Chondrocyte (in vitro differentiated cells): ENCODE measurements at regions not wholly inside any gene's neighbourhood (a gene's known extent, or its start where the extent isn't known, plus 50 kb on each side); places are given as distances from the start of the nearest gene placed in this dataset.
"Not testable (repeated sequence)": the region's sequence is repeated elsewhere in the genome, so short reads cannot be mapped to it uniquely, and the experiment has no call there.

Experiments
- DNase-seq: peaks from one replicate; pipeline ENCODE4 v3.0.0; 2021; ENCODE audit warnings: mixed read lengths, low spot score
- H3K27ac Mint-ChIP-seq: one replicate; pipeline ENCODE4 v1.8.0; 2021; ENCODE audit warnings: mild to moderate bottlenecking, moderate library complexity, mixed read lengths; ENCODE audit not compliant: unreplicated experiment
- H3K27me3 Mint-ChIP-seq: 2 replicates; pipeline ENCODE4 v1.8.0; 2021; ENCODE audit warnings: low read depth, mixed read lengths
- H3K36me3 Mint-ChIP-seq: 2 replicates; pipeline ENCODE4 v1.8.0; 2021; ENCODE audit warnings: low read depth, mixed read lengths
- H3K4me1 Mint-ChIP-seq: 2 replicates; pipeline ENCODE4 v1.8.0; 2021; ENCODE audit warnings: low read depth, mild to moderate bottlenecking, mixed read lengths
- H3K4me3 Mint-ChIP-seq: one replicate; pipeline ENCODE4 v1.8.0; 2021; ENCODE audit warnings: mild to moderate bottlenecking, moderate library complexity, mixed read lengths; ENCODE audit not compliant: unreplicated experiment
- H3K9me3 Mint-ChIP-seq: 2 replicates; pipeline ENCODE4 v1.8.0; 2021; ENCODE audit warnings: low read depth, mixed read lengths
- CTCF ChIP-seq: fragments of 200-600 bp; sonication (generic); IDR thresholded peaks from 2 replicates; pipeline ENCODE4 v1.5.0; 2021; ENCODE audit warnings: antibody characterized with exemption, mild to moderate bottlenecking, moderate library complexity

- peak; percentile 76 for TF ChIP-seq CTCF
- Mint-ChIP-seq H3K27me3 (no peaks in the 10 kb centered on the region), H3K4me3 (no peak overlapping the region), H3K4me1 (no peaks in the 10 kb centered on the region), H3K36me3 (no peaks in the 10 kb centered on the region), H3K9me3 (no peaks in the 10 kb centered on the region), H3K27ac (no peak overlapping the region)
- no peak for DNase-seq
Measured at GRCh38 chrX:136953867-136954787, 73.6 kb upstream of the RBMX start.

GRCh38 chrX:136950211-136950610, 69.7 kb upstream of the RBMX start:
- DNase-seq, result no peak
- H3K36me3 Mint-ChIP-seq, result no peaks in the 10 kb centered on the region
- H3K9me3 Mint-ChIP-seq, result no peaks in the 10 kb centered on the region
- no peaks in the 10 kb centered on the region for H3K4me1 Mint-ChIP-seq
- H3K27me3 Mint-ChIP-seq, result no peaks in the 10 kb centered on the region
- no peak for TF ChIP-seq CTCF
- H3K4me3 Mint-ChIP-seq, result no peak overlapping the region
- no peak overlapping the region for H3K27ac Mint-ChIP-seq

GRCh38 chrX:136941396-136942337, 61.1 kb upstream of the RBMX start:
- H3K27ac Mint-ChIP-seq, result no peak overlapping the region
- no peaks in the 10 kb centered on the region for H3K4me1 Mint-ChIP-seq
- H3K9me3 Mint-ChIP-seq, result peaks cover 4% of the 10 kb centered on the region
- no peak for DNase-seq
- H3K27me3 Mint-ChIP-seq, result no peaks in the 10 kb centered on the region
- H3K36me3 Mint-ChIP-seq, result peaks cover 2% of the 10 kb centered on the region
- no peak overlapping the region for H3K4me3 Mint-ChIP-seq
- no peak for TF ChIP-seq CTCF

GRCh38 chrX:136936183-136936549, 55.6 kb upstream of the RBMX start:
- no peaks in the 10 kb centered on the region for H3K4me1 Mint-ChIP-seq
- no peaks in the 10 kb centered on the region for H3K36me3 Mint-ChIP-seq
- peaks cover 6% of the 10 kb centered on the region for H3K9me3 Mint-ChIP-seq
- no peaks in the 10 kb centered on the region for H3K27me3 Mint-ChIP-seq
- DNase-seq, result no peak
- H3K27ac Mint-ChIP-seq, result no peak overlapping the region
- TF ChIP-seq CTCF, result no peak
- no peak overlapping the region for H3K4me3 Mint-ChIP-seq

GRCh38 chrX:136935533-136936182, 55.1 kb upstream of the RBMX start:
- not testable (repeated sequence) for H3K4me1 Mint-ChIP-seq, H3K27ac Mint-ChIP-seq, H3K4me3 Mint-ChIP-seq, DNase-seq, H3K27me3 Mint-ChIP-seq, H3K36me3 Mint-ChIP-seq, H3K9me3 Mint-ChIP-seq

- H3K36me3 Mint-ChIP-seq, H3K4me1 Mint-ChIP-seq, DNase-seq, H3K4me3 Mint-ChIP-seq, H3K27me3 Mint-ChIP-seq, H3K9me3 Mint-ChIP-seq, H3K27ac Mint-ChIP-seq: not testable (repeated sequence)
Measured at GRCh38 chrX:136934652-136935051, 54.1 kb upstream of the RBMX start.
